SU-DHL-6 (cell line): ENCODE measurements at regions not wholly inside any gene's neighbourhood (a gene's known extent, or its start where the extent isn't known, plus 50 kb on each side); places are given as distances from the start of the nearest gene placed in this dataset.

ENCODE experiments used
- EZH2phosphoT487 ChIP-seq: fragments of 200-600 bp; sonication (generic), shearing (Covaris generic); conservative IDR thresholded peaks from 2 replicates; pipeline ENCODE4 v1.6.1; 2018; ENCODE audit warnings: mild to moderate bottlenecking, antibody characterized with exemption, low read length, moderate library complexity, mixed read lengths
- TF ChIP-seq, protein P1 (sequence below): fragments of 200-600 bp; sonication (generic); IDR thresholded peaks from one replicate; pipeline ENCODE4 v1.5.1; 2017; ENCODE audit warnings: antibody characterized with exemption, mild to moderate bottlenecking, low read length, moderate library complexity; ENCODE audit not compliant: insufficient read depth, poor library complexity, severe bottlenecking

DNA sequence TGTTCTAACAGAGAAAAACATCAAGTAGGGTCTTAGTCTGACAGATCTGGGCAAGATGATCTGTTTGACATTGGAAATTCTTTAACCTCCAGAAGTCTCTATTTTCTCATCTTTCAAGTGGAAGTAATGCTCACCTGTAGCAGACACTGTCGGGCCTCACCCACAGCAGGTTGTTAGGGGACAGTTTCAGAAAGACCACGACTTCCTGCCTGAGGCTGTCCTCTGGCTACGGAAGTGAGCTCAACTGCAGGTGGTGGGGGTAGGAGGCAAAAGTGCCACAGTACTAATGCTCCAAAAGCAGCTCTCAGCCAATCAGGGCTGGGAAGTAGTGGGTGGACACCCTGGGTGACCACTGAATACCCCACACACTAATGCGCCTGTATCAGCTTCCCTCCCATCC is 111.4 kb upstream of the TOPAZ1 start:
- TF ChIP-seq, protein P1, sequence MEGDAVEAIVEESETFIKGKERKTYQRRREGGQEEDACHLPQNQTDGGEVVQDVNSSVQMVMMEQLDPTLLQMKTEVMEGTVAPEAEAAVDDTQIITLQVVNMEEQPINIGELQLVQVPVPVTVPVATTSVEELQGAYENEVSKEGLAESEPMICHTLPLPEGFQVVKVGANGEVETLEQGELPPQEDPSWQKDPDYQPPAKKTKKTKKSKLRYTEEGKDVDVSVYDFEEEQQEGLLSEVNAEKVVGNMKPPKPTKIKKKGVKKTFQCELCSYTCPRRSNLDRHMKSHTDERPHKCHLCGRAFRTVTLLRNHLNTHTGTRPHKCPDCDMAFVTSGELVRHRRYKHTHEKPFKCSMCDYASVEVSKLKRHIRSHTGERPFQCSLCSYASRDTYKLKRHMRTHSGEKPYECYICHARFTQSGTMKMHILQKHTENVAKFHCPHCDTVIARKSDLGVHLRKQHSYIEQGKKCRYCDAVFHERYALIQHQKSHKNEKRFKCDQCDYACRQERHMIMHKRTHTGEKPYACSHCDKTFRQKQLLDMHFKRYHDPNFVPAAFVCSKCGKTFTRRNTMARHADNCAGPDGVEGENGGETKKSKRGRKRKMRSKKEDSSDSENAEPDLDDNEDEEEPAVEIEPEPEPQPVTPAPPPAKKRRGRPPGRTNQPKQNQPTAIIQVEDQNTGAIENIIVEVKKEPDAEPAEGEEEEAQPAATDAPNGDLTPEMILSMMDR = no peak
- no peak for TF ChIP-seq EZH2phosphoT487
